ENCODE measurements at regions not wholly inside any gene's neighbourhood (a gene's known extent, or its start where the extent isn't known, plus 50 kb on each side); places are given as distances from the start of the nearest gene placed in this dataset.

- TF ChIP-seq ZNF512 (CRISPR knock-in tag; IDR thresholded peaks at IDR 0.05): no peak
- no peak for TF ChIP-seq TARDBP (CRISPR knock-in tag; IDR thresholded peaks at IDR 0.05)
- TF ChIP-seq SOX5 (CRISPR knock-in tag; IDR thresholded peaks at IDR 0.05; ENCODE audit: borderline replicate concordance): no peak
- TF ChIP-seq ZNF777 (CRISPR knock-in tag; IDR thresholded peaks at IDR 0.05): no peak
- TF ChIP-seq, protein P1, sequence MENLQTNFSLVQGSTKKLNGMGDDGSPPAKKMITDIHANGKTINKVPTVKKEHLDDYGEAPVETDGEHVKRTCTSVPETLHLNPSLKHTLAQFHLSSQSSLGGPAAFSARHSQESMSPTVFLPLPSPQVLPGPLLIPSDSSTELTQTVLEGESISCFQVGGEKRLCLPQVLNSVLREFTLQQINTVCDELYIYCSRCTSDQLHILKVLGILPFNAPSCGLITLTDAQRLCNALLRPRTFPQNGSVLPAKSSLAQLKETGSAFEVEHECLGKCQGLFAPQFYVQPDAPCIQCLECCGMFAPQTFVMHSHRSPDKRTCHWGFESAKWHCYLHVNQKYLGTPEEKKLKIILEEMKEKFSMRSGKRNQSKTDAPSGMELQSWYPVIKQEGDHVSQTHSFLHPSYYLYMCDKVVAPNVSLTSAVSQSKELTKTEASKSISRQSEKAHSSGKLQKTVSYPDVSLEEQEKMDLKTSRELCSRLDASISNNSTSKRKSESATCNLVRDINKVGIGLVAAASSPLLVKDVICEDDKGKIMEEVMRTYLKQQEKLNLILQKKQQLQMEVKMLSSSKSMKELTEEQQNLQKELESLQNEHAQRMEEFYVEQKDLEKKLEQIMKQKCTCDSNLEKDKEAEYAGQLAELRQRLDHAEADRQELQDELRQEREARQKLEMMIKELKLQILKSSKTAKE (CRISPR knock-in tag; IDR thresholded peaks at IDR 0.05; ENCODE audit: borderline replicate concordance): no peak
- TF ChIP-seq POLR2A (IDR thresholded peaks at IDR 0.05; ENCODE audit: insufficient read depth in 1 of 2, low read depth in 2 of 2, low read length in 2 of 2): no peak
- no peak for TF ChIP-seq ZNF326 (CRISPR knock-in tag; IDR thresholded peaks at IDR 0.05; ENCODE audit: borderline replicate concordance)
- TF ChIP-seq POLR2AphosphoS5 (IDR thresholded peaks at IDR 0.05; ENCODE audit: low read depth, low read length): no peak
- no peak for TF ChIP-seq CEBPB (IDR thresholded peaks at IDR 0.05; ENCODE audit: borderline replicate concordance, low read depth, low read length)
- TF ChIP-seq, protein P2, sequence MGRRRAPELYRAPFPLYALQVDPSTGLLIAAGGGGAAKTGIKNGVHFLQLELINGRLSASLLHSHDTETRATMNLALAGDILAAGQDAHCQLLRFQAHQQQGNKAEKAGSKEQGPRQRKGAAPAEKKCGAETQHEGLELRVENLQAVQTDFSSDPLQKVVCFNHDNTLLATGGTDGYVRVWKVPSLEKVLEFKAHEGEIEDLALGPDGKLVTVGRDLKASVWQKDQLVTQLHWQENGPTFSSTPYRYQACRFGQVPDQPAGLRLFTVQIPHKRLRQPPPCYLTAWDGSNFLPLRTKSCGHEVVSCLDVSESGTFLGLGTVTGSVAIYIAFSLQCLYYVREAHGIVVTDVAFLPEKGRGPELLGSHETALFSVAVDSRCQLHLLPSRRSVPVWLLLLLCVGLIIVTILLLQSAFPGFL (CRISPR knock-in tag; IDR thresholded peaks at IDR 0.05): no peak
These were observed 1041.0 kb upstream of the TENM3 start for GRCh38 chr4:181202240-181202639.

All from HepG2 (cell line).